ENCODE measurements at regions not wholly inside any gene's neighbourhood (a gene's known extent, or its start where the extent isn't known, plus 50 kb on each side); places are given as distances from the start of the nearest gene placed in this dataset.

DNA sequence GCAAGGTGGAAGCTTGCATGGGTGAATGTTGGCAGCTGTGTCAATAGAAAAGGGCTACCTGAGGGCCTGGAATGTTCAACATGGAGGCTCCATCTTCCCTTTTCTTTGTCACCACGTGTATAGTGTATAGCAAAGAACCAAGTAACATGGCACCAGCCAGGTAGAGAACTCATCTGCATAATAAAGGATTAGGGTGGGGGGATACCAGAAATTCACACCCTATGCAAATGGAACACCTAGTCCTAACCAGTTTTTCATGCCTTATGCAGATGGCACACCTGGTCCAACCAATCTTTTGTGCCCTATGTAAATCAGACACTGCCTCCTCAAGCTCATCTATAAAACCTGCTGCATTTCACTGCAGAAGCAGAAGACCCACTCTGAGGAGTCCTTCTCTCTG, 169.6 kb upstream of the GLRA2 start:
- Mint-ChIP-seq H3K27me3 (ENCODE audit: low read depth) (no peaks in the 10 kb centered on the region; the same call in 1 of the 2 replicates), H3K9me3 (peaks cover 3% of the 10 kb centered on the region; the same call in 1 of the 2 replicates), H3K4me1 (peaks cover 60% of the 10 kb centered on the region), H3K4me3 (no peak overlapping the region), H3K27ac (0 out of 2 replicates have a peak overlapping the region, but pooled peaks have one; percentile 76), H3K36me3 (peaks cover 4% of the 10 kb centered on the region; the same call in 1 of the 2 replicates)
- CTCF ChIA-PET, result no interaction called here
- no peak for DNase-seq (ENCODE audit: low spot score)
- peak; percentile 71 for ATAC-seq
- POLR2A ChIA-PET, result no interaction called here
- TF ChIP-seq PRRX2 (CRISPR knock-in tag; IDR thresholded peaks at IDR 0.05), result no peak

DNA sequence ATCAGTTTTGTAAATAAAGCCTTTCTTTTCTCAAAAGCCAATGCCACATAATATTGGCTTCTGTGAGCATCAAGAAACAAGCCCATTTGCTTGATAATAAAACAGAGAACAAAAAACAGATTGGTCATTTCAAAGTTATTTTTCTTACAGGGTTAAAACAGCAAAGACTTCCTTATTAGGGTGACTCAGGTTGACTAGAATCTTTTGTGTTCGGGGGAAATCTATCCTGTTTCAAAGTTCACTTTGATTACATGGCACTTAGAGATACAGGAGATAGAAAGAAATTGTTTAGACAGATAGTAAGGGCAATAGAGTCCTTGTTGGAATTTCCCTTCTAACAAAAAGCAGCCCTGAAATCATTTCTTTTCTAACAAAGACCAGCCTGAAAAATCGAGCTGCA, 170.0 kb upstream of the GLRA2 start:
- H3K4me3 Mint-ChIP-seq, result no peak overlapping the region
- CTCF ChIA-PET, result no interaction called here
- peaks cover 4% of the 10 kb centered on the region; the same call in 1 of the 2 replicates for H3K36me3 Mint-ChIP-seq
- peak overlapping the region; percentile 76 for H3K27ac Mint-ChIP-seq
- POLR2A ChIA-PET, result no interaction called here
- TF ChIP-seq TEAD4 (CRISPR knock-in tag; IDR thresholded peaks at IDR 0.05) (no peak), NR3C1 (CRISPR knock-in tag; conservative IDR thresholded peaks at IDR 0.05; ENCODE audit: low read depth) (no peak), EMX1 (CRISPR knock-in tag; IDR thresholded peaks at IDR 0.05) (no peak), TP53 (CRISPR knock-in tag; IDR thresholded peaks at IDR 0.05) (no peak), AR (CRISPR knock-in tag; IDR thresholded peaks at IDR 0.05) (no peak), ZBTB21 (CRISPR knock-in tag; IDR thresholded peaks at IDR 0.05; ENCODE audit: borderline replicate concordance) (no peak), OVOL2 (CRISPR knock-in tag; IDR thresholded peaks at IDR 0.05; ENCODE audit: borderline replicate concordance) (no peak), IRF2 (CRISPR knock-in tag; IDR thresholded peaks at IDR 0.05; ENCODE audit: borderline replicate concordance, low read depth) (no peak), KAT7 (CRISPR knock-in tag; IDR thresholded peaks at IDR 0.05; ENCODE audit: borderline replicate concordance) (no peak), CDX4 (CRISPR knock-in tag; IDR thresholded peaks at IDR 0.05; ENCODE audit: borderline replicate concordance) (no peak), PRDM15 (CRISPR knock-in tag; IDR thresholded peaks at IDR 0.05) (no peak), ZNF423 (CRISPR knock-in tag; IDR thresholded peaks at IDR 0.05) (no peak), SMAD3 (CRISPR knock-in tag; IDR thresholded peaks at IDR 0.05; ENCODE audit: borderline replicate concordance) (no peak)
- TF ChIP-seq, protein P1, sequence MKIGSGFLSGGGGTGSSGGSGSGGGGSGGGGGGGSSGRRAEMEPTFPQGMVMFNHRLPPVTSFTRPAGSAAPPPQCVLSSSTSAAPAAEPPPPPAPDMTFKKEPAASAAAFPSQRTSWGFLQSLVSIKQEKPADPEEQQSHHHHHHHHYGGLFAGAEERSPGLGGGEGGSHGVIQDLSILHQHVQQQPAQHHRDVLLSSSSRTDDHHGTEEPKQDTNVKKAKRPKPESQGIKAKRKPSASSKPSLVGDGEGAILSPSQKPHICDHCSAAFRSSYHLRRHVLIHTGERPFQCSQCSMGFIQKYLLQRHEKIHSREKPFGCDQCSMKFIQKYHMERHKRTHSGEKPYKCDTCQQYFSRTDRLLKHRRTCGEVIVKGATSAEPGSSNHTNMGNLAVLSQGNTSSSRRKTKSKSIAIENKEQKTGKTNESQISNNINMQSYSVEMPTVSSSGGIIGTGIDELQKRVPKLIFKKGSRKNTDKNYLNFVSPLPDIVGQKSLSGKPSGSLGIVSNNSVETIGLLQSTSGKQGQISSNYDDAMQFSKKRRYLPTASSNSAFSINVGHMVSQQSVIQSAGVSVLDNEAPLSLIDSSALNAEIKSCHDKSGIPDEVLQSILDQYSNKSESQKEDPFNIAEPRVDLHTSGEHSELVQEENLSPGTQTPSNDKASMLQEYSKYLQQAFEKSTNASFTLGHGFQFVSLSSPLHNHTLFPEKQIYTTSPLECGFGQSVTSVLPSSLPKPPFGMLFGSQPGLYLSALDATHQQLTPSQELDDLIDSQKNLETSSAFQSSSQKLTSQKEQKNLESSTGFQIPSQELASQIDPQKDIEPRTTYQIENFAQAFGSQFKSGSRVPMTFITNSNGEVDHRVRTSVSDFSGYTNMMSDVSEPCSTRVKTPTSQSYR (CRISPR knock-in tag; IDR thresholded peaks at IDR 0.05), result no peak
- TF ChIP-seq, protein P2, sequence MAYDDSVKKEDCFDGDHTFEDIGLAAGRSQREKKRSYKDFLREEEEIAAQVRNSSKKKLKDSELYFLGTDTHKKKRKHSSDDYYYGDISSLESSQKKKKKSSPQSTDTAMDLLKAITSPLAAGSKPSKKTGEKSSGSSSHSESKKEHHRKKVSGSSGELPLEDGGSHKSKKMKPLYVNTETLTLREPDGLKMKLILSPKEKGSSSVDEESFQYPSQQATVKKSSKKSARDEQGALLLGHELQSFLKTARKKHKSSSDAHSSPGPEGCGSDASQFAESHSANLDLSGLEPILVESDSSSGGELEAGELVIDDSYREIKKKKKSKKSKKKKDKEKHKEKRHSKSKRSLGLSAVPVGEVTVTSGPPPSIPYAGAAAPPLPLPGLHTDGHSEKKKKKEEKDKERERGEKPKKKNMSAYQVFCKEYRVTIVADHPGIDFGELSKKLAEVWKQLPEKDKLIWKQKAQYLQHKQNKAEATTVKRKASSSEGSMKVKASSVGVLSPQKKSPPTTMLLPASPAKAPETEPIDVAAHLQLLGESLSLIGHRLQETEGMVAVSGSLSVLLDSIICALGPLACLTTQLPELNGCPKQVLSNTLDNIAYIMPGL (CRISPR knock-in tag; IDR thresholded peaks at IDR 0.05), result no peak
- TF ChIP-seq, protein P3, sequence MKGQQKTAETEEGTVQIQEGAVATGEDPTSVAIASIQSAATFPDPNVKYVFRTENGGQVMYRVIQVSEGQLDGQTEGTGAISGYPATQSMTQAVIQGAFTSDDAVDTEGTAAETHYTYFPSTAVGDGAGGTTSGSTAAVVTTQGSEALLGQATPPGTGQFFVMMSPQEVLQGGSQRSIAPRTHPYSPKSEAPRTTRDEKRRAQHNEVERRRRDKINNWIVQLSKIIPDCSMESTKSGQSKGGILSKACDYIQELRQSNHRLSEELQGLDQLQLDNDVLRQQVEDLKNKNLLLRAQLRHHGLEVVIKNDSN (CRISPR knock-in tag; IDR thresholded peaks at IDR 0.05), result no peak
- TF ChIP-seq, protein P4, sequence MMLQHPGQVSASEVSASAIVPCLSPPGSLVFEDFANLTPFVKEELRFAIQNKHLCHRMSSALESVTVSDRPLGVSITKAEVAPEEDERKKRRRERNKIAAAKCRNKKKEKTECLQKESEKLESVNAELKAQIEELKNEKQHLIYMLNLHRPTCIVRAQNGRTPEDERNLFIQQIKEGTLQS (CRISPR knock-in tag; conservative IDR thresholded peaks at IDR 0.05), result no peak
- TF ChIP-seq, protein P5, sequence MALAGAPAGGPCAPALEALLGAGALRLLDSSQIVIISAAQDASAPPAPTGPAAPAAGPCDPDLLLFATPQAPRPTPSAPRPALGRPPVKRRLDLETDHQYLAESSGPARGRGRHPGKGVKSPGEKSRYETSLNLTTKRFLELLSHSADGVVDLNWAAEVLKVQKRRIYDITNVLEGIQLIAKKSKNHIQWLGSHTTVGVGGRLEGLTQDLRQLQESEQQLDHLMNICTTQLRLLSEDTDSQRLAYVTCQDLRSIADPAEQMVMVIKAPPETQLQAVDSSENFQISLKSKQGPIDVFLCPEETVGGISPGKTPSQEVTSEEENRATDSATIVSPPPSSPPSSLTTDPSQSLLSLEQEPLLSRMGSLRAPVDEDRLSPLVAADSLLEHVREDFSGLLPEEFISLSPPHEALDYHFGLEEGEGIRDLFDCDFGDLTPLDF (CRISPR knock-in tag; IDR thresholded peaks at IDR 0.05), result no peak
- DNase-seq (ENCODE audit: low spot score) (no peak), ATAC-seq (no peak)
- no peaks in the 10 kb centered on the region; the same call in 1 of the 2 replicates for H3K27me3 Mint-ChIP-seq (ENCODE audit: low read depth)
- peaks cover 3% of the 10 kb centered on the region; the same call in 1 of the 2 replicates for H3K9me3 Mint-ChIP-seq
- H3K4me1 Mint-ChIP-seq, result peaks cover 60% of the 10 kb centered on the region
